GM19395 (cell line): ENCODE measurements at regions not wholly inside any gene's neighbourhood (a gene's known extent, or its start where the extent isn't known, plus 50 kb on each side); places are given as distances from the start of the nearest gene placed in this dataset.

ENCODE experiments used
- ATAC-seq: cut with Tn5 transposase; IDR thresholded peaks from one replicate; pipeline ENCODE4 v1.9.1; 2021; ENCODE audit warnings: mild to moderate bottlenecking, moderate library complexity; ENCODE audit not compliant: unreplicated experiment

DNA sequence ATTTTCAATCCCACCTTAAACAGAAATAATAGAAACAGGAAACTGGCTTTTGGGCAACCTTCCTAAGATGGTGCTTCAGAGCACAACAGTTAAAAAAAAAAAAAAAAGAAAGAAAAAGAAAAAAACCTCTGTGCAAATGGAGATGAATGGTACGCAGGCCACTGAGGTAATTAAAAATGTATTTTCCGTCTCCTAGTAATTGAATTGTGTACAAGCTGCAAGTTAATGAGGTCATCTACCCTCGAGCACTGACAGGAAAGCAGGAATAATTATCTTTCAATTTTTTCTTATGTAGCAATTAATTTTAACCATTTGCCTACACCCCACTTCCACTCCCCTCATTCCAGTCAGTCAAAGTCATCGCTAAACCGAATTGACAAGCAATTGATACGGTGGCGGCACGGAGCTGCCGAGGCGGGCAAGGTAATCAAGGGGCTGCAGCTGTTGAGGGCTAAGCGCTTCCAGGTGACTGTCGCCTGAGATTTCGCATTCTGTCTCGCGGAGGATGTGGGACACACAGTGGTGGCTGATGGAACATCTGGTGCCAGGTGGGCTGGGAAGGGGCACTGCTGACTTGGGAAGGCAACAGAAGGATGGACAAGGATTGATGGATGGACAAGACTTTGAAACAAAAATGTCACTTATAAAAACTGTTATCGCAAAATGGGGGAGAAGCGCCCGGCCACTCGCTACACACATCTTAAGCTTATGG is 109.4 kb downstream of the RCN1 start:
- no peak for ATAC-seq

DNA sequence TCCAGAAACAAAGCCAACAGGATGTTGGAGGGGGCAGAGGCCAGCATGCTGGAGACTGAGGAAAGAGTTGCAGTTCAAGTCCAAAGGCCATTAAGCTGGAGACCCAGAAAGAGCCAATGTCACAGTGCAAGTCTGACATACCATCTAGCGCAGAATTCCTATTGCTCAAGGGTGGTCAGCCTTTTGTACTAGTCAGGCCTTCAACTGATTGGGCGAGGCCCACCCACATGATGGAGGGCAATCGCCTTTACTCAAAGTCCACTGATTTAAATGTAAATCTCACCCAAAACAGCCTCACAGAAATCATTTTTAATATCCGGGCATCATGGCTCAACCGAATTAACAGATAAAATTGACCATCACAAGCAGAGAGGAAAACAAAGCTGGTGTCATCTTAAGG is 113.9 kb downstream of the RCN1 start:
- no peak for ATAC-seq

GRCh38 chr11:32210556-32210955 is 119.7 kb downstream of the RCN1 start:
- ATAC-seq: no peak

GRCh38 chr11:32213223-32213622 is 122.3 kb downstream of the RCN1 start:
- no peak for ATAC-seq

GRCh38 chr11:32215157-32215556 is 124.3 kb downstream of the RCN1 start:
- ATAC-seq: no peak

- ATAC-seq: no peak
Measured at GRCh38 chr11:32216749-32217148, 125.9 kb downstream of the RCN1 start.

DNA sequence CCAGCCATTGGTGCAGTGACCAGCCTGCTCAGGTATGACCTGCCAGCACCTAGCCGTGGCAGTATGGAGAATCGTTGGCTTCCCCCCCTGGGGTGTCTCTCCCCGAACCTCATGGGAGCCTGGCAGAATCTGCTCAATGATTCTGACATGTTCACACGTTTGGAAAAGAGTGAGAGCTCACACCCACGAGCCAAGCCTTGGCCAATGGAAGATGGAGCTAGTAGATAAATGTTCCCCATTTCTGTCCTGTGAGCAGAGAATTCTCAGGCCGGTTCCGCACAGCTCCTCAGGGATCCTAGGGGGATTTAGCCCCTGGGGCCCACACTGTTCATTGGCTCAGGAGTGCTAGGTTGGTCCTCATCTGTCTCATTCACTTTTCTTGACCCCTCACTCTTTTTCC is 128.4 kb downstream of the RCN1 start:
- no peak for ATAC-seq

GRCh38 chr11:32221476-32222032 is 130.7 kb downstream of the RCN1 start:
- no peak for ATAC-seq

- ATAC-seq: no peak
Measured at GRCh38 chr11:32224580-32224979, 133.7 kb downstream of the RCN1 start.

GRCh38 chr11:32225571-32226285 is 134.9 kb downstream of the RCN1 start:
- no peak for ATAC-seq

- no peak for ATAC-seq
Measured at GRCh38 chr11:32226480-32226879, 135.6 kb downstream of the RCN1 start.

- no peak for ATAC-seq
Measured at GRCh38 chr11:32229576-32230240, 138.8 kb downstream of the RCN1 start.

GRCh38 chr11:32231909-32232493 is 141.1 kb downstream of the RCN1 start:
- ATAC-seq: peak; percentile 91

GRCh38 chr11:32232516-32232915 is 141.6 kb downstream of the RCN1 start:
- ATAC-seq: no peak

DNA sequence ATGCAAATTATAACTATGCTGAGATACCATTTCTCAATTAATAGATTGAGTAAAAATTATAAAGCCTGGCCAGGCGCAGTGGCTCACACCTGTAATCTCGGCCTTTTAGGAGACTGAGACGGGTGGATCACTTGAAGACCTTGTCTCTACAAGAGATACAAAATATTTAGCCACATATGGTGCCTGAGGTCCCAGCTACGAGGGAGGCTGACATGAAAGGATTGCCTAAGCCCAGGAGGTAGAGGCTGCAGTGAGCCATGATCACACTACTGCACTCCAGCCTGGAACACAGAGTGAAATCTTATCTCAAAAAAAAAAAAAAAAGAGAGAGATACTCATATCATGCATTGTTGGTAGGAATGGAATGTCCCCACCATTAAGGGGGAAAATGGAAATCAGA is 142.4 kb downstream of the RCN1 start:
- no peak for ATAC-seq

DNA sequence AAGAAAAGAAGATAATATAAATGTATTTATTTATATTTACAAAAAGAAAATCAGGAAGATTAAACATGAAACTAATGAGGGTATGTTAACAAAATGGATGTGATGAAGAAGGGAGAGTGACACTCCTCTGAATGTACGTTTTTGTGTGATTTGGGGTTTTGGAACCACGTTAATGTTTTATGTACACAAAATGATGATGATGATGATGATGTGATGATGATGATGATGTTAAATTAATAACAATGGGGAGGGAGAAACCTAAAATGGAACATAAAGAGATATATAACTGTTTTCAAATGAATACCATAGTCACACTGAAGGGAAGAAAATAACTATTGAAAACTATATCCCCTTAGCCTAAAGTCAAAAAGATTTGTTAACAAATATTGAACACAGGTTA is 143.1 kb downstream of the RCN1 start:
- no peak for ATAC-seq

DNA sequence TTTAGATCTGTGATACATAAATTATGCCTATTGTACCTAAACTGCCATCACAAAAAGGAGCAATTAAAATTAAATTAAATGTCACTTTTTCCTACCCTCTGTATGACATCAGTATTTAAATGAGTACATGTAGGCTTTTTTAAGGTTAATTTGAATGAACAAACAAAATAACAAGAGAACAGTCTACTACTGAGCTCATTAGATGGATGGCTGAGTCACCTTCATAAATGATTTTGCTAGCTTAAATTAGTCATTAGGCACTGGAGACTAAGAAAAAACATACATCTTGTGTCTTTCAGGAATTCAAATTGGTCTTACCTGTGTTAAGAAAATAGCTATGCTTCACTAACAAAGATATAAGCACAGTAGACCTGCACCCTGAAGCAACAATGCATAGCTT is 153.6 kb downstream of the RCN1 start:
- ATAC-seq: no peak

DNA sequence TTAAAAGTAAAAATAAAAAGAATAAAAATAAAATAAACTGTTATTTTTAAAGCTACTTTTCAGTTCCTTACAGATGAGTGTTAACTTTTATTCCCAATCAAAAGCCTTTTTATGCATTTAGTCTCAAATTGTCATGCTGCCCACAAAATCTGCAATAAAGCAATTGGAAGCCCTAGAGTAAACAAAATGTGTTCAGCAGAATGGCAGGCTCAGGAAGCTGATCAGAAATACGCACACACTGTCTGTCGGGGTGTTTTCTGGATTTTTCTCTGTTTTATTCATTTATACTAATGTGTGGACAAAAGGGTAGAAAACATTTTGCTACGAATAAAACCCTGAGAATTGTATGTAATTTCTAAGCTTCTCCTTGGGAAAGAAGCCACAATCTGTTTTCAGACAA is 162.8 kb downstream of the RCN1 start:
- no peak for ATAC-seq

DNA sequence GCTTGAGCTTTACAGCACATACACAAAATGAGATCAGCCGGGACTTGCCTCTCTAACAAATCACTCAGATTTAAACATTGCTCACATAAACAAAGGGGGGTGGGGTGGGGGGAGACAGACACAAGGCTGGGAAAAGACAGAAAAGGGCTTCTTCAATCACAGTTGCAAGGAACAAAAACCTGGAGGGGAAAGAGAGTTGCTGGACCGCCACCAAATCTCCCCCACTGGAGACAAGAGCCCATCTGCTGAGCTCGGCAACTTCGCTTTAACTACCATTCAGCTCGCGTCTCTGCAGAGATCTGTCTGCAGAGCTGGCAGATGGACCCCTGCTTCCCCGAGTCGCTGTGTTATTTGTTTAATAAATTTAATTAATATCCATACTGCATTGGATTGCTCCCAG is 165.0 kb downstream of the RCN1 start:
- no peak for ATAC-seq

DNA sequence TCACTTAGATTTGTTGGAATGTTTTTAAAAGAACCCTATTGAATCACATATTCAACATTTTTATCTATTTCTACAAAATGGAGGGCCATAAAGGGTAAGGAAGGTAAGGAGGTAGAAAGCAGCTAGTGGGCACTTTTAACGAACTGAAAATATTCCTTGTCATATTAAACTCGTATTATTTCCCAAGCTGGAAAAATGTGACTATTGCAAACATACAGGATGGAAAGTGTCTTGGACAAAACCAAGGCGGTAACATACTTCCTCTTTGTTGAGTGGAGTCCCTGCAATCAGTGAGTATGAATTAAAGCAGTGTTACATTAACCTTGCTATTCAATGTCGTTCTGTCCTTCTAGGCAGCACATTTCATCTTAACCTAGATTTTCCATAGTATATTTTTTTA is 165.6 kb downstream of the RCN1 start:
- ATAC-seq: no peak

GRCh38 chr11:32259641-32260081 is 168.8 kb downstream of the RCN1 start:
- ATAC-seq: peak; percentile 98
